ENCODE measurements at regions not wholly inside any gene's neighbourhood (a gene's known extent, or its start where the extent isn't known, plus 50 kb on each side); places are given as distances from the start of the nearest gene placed in this dataset.

- no peak for DNase-seq (ENCODE audit: low read depth in 2 of 2)
- Histone ChIP-seq H2AFZ (ENCODE audit: low read length) (no peak overlapping the region), H3K9ac (ENCODE audit: insufficient read depth, low read length) (no peak overlapping the region), H3K4me3 (replicated peaks in 1 of 4; ENCODE audit: control extremely low read depth in 1 of 4, insufficient read depth in 1 of 4, low read depth in 3 of 4, low read length in 4 of 4) (no peak overlapping the region), H3K36me3 (ENCODE audit: control insufficient read depth, insufficient read depth, low read length) (no peaks in the 10 kb centered on the region), H3K79me2 (ENCODE audit: control insufficient read depth, insufficient read depth, low read length) (no peaks in the 10 kb centered on the region), H3K27ac (ENCODE audit: insufficient read depth, low read length) (no peak overlapping the region), H4K20me1 (ENCODE audit: control insufficient read depth, extremely low read depth, insufficient read depth, low read length) (no peaks in the 10 kb centered on the region), H3K4me2 (ENCODE audit: extremely low read depth, insufficient read depth, low read length) (no peak overlapping the region), H3K4me1 (ENCODE audit: control insufficient read depth, extremely low read depth, insufficient read depth, low read length) (no peaks in the 10 kb centered on the region), H3K27me3 (ENCODE audit: control insufficient read depth, insufficient read depth, low read length) (no peaks in the 10 kb centered on the region), H3K9me3 (ENCODE audit: control insufficient read depth, insufficient read depth, low read depth, low read length) (no peaks in the 10 kb centered on the region)
- TF ChIP-seq CTCF (conservative IDR thresholded peaks at IDR 0.05 in 1 of 2, IDR thresholded peaks at IDR 0.05 in 1 of 2; ENCODE audit: low read depth in 1 of 2, low read length in 2 of 2) (no peak), EZH2 (IDR thresholded peaks at IDR 0.05; ENCODE audit: low read length, missing control alignments) (no peak)
These were observed 69.5 kb upstream of the HUNK start for GRCh38 chr21:31803039-31804007.

GRCh38 chr21:31802331-31802730, 70.4 kb upstream of the SCAF4 start:
- no peaks in the 10 kb centered on the region for H3K9me3 ChIP-seq (ENCODE audit: control insufficient read depth, insufficient read depth, low read depth, low read length)

More at GRCh38 chr21:31802331-31802730, 70.4 kb upstream of the SCAF4 start:
- no peaks in the 10 kb centered on the region for H3K27me3 ChIP-seq (ENCODE audit: control insufficient read depth, insufficient read depth, low read length)
- H2AFZ ChIP-seq (ENCODE audit: low read length) = no peak overlapping the region
- no peaks in the 10 kb centered on the region for H3K36me3 ChIP-seq (ENCODE audit: control insufficient read depth, insufficient read depth, low read length)
- H3K4me2 ChIP-seq (ENCODE audit: extremely low read depth, insufficient read depth, low read length) = no peak overlapping the region
- no peak overlapping the region for H3K9ac ChIP-seq (ENCODE audit: insufficient read depth, low read length)
- H3K79me2 ChIP-seq (ENCODE audit: control insufficient read depth, insufficient read depth, low read length) = no peaks in the 10 kb centered on the region
- no peaks in the 10 kb centered on the region for H3K4me1 ChIP-seq (ENCODE audit: control insufficient read depth, extremely low read depth, insufficient read depth, low read length)
- no peak overlapping the region for H3K4me3 ChIP-seq (replicated peaks in 1 of 4; ENCODE audit: control extremely low read depth in 1 of 4, insufficient read depth in 1 of 4, low read depth in 3 of 4, low read length in 4 of 4)
- no peak overlapping the region for H3K27ac ChIP-seq (ENCODE audit: insufficient read depth, low read length)
- DNase-seq (ENCODE audit: low read depth in 2 of 2) = no peak
- no peaks in the 10 kb centered on the region for H4K20me1 ChIP-seq (ENCODE audit: control insufficient read depth, extremely low read depth, insufficient read depth, low read length)
- TF ChIP-seq EZH2 (IDR thresholded peaks at IDR 0.05; ENCODE audit: low read length, missing control alignments) (no peak), CTCF (conservative IDR thresholded peaks at IDR 0.05 in 1 of 2, IDR thresholded peaks at IDR 0.05 in 1 of 2; ENCODE audit: low read depth in 1 of 2, low read length in 2 of 2) (no peak)

Data from fibroblast of lung (primary cell).